ENCODE measurements at regions not wholly inside any gene's neighbourhood (a gene's known extent, or its start where the extent isn't known, plus 50 kb on each side); places are given as distances from the start of the nearest gene placed in this dataset.

DNA sequence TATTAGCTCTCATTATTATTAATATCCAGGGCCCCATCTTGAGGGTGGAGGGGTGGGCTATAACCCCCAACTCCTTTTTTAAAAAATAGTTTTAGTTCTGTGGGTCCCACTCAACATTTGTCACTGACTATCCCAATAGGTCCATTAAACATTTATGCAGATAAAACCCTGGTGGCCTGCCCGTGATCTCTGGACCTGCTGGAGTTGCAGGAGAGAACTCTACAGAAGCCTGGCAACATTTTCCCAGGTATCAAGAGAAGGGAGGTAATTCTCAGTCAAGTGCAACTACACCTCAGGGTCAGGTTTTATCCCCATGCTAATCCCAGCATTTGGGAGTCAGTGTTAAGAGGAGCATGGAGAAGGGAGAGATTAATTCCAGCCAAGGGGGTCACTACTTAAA is 264.4 kb upstream of the PROK2 start:
- intact Hi-C loops (cut with DNase I): no loop called here
- 100% methylated on average over 1 of the region's 1 CpG for WGBS
- no peaks in the 10 kb centered on the region for H3K27me3 ChIP-seq

DNA sequence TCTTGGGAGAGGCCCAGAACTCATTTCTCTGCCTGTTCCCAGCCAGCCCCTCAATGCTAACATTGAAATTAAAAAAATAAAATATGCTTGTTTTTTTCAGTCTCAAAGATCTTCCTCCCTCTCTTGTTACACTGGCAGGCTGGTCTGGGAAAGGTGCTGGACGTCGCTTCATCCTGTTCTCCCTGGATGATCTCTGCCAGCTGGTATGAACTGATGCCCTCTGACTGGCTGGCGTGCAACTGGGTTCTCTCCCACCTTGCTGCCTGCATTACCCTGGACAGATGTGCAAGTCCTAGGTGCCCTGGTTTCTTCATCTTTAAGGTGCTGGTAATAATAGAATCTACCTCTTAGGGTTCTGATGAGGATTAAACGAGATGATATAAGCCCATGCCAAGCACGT is 263.9 kb upstream of the PROK2 start:
- Histone ChIP-seq H3K27ac (replicated peaks in 1 of 4) (no peak overlapping the region), H3K36me3 (no peaks in the 10 kb centered on the region), H3K27me3 (no peaks in the 10 kb centered on the region), H3K4me1 (peaks cover 0 to 7% (median 5%) of the 10 kb centered on the region in 4 donors), H3K9me3 (no peaks in the 10 kb centered on the region), H3K4me3 (no peak overlapping the region)
- no peak for DNase-seq (ENCODE audit: extremely low spot score)
- TF ChIP-seq POLR2AphosphoS5 (IDR thresholded peaks at IDR 0.05): no peak
- TF ChIP-seq, protein P1, sequence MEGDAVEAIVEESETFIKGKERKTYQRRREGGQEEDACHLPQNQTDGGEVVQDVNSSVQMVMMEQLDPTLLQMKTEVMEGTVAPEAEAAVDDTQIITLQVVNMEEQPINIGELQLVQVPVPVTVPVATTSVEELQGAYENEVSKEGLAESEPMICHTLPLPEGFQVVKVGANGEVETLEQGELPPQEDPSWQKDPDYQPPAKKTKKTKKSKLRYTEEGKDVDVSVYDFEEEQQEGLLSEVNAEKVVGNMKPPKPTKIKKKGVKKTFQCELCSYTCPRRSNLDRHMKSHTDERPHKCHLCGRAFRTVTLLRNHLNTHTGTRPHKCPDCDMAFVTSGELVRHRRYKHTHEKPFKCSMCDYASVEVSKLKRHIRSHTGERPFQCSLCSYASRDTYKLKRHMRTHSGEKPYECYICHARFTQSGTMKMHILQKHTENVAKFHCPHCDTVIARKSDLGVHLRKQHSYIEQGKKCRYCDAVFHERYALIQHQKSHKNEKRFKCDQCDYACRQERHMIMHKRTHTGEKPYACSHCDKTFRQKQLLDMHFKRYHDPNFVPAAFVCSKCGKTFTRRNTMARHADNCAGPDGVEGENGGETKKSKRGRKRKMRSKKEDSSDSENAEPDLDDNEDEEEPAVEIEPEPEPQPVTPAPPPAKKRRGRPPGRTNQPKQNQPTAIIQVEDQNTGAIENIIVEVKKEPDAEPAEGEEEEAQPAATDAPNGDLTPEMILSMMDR (IDR thresholded peaks at IDR 0.05): no peak
- intact Hi-C loops (cut with DNase I): no loop called here
- WGBS: 81% methylated on average over 5 of the region's 5 CpGs

More for the DNA sequence above, 264.4 kb upstream of the PROK2 start:
- Histone ChIP-seq H3K4me3 (no peak overlapping the region), H3K4me1 (peaks cover 0 to 4% (median 3%) of the 10 kb centered on the region in 4 donors), H3K27ac (replicated peaks in 1 of 4) (no peak overlapping the region), H3K9me3 (no peaks in the 10 kb centered on the region), H3K36me3 (no peaks in the 10 kb centered on the region)
- no peak for DNase-seq (ENCODE audit: extremely low spot score)
- TF ChIP-seq POLR2AphosphoS5 (IDR thresholded peaks at IDR 0.05) (no peak), EP300 (IDR thresholded peaks at IDR 0.05) (no peak), POLR2A (IDR thresholded peaks at IDR 0.05; ENCODE audit: low read depth) (no peak)
- TF ChIP-seq, protein P1 (IDR thresholded peaks at IDR 0.05): no peak

DNA sequence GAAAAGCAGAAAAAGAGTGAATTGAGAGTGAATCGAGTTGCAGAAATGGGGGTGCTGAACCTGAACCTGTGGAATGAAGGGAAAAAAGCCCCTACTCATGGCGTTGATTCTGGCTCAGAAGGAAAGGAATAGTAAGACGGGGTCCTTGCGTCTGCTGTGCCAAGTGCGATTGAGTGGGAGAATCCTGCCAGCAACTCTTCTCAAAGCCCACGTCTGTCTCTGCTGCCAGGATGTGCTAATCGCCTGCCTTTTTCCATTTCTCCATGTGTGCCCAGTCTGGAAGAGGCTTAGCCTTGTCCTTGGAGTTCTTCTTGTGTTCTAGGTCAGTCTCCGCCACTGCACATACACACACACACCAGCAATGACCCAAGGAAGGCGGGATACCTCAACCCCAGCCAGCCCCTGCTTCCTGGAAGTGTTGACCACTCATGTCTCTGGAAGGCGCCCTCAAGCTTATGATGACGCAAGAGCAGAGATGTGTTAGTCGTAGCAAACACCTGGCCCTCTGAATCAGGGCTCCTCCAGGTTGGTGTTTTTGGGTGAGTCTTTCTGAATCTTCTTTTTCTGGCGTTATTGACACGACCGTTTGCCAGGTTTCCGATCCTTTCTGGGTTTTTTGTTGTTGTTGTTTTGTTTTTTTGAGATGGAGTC is 262.4 kb upstream of the PROK2 start:
- 94% methylated on average over 16 of the region's 16 CpGs for WGBS
- Histone ChIP-seq H3K36me3 (no peaks in the 10 kb centered on the region), H3K9me3 (no peaks in the 10 kb centered on the region), H3K27ac (replicated peaks in 1 of 4) (no peak overlapping the region), H3K27me3 (no peaks in the 10 kb centered on the region), H3K4me1 (peaks cover 3 to 7% (median 5%) of the 10 kb centered on the region in 4 donors), H3K4me3 (no peak overlapping the region)
- no peak for DNase-seq (ENCODE audit: extremely low spot score)
- TF ChIP-seq, protein P1 (IDR thresholded peaks at IDR 0.05): no peak
- TF ChIP-seq EP300 (IDR thresholded peaks at IDR 0.05): no peak
- no peak for TF ChIP-seq POLR2A (IDR thresholded peaks at IDR 0.05; ENCODE audit: low read depth)
- no peak for TF ChIP-seq POLR2AphosphoS5 (IDR thresholded peaks at IDR 0.05)
- intact Hi-C loops (cut with DNase I): no loop called here

DNA sequence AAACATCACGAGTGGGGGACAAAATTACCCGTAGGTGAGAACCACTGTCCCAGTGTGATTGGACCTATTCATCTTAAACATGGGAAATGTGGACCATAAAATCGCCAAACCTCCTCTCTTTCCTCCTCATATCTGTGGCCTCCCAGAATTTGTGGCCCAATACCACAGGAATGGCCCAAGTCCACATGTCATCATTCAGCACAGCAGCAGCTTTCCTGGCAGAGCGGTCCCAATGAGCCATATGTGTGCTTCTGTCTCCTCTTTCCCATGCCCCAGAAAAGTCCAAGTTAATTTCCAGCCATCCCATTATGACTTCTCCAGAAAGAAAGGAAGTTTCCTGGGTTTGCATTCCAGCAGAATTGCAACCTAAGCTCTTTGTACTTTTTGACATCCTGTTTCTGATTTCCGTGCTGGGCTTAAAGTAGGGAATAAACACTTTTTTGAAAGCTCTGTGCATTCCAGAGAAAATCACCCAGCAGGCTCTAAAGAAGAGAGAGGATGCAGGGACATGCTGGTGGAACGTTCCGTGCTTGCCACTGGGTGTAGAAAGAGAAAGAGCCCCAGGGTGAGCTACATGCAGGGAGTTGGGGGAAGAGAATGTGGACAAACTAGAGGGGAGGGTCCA is 259.4 kb upstream of the PROK2 start:
- Histone ChIP-seq H3K9me3 (no peaks in the 10 kb centered on the region), H3K4me3 (no peak overlapping the region), H3K4me1 (peaks cover 5 to 19% (median 15%) of the 10 kb centered on the region in 4 donors), H3K27ac (replicated peaks in 1 of 4) (no peak overlapping the region), H3K36me3 (no peaks in the 10 kb centered on the region), H3K27me3 (no peaks in the 10 kb centered on the region)
- TF ChIP-seq POLR2A (IDR thresholded peaks at IDR 0.05; ENCODE audit: low read depth) (no peak), EP300 (IDR thresholded peaks at IDR 0.05) (no peak), POLR2AphosphoS5 (IDR thresholded peaks at IDR 0.05) (no peak)
- TF ChIP-seq, protein P1 (IDR thresholded peaks at IDR 0.05): no peak
- intact Hi-C loops (cut with DNase I): no loop called here
- DNase-seq (ENCODE audit: extremely low spot score): no peak
- WGBS: 71% methylated on average over 7 of the region's 7 CpGs

Measured in esophagus muscularis mucosa (tissue), 4 donors.